ENCODE measurements at regions not wholly inside any gene's neighbourhood (a gene's known extent, or its start where the extent isn't known, plus 50 kb on each side); places are given as distances from the start of the nearest gene placed in this dataset.

GRCh38 chr1:88186911-88187310 is 497.2 kb upstream of the PKN2 start:
- TF ChIP-seq, protein P1, sequence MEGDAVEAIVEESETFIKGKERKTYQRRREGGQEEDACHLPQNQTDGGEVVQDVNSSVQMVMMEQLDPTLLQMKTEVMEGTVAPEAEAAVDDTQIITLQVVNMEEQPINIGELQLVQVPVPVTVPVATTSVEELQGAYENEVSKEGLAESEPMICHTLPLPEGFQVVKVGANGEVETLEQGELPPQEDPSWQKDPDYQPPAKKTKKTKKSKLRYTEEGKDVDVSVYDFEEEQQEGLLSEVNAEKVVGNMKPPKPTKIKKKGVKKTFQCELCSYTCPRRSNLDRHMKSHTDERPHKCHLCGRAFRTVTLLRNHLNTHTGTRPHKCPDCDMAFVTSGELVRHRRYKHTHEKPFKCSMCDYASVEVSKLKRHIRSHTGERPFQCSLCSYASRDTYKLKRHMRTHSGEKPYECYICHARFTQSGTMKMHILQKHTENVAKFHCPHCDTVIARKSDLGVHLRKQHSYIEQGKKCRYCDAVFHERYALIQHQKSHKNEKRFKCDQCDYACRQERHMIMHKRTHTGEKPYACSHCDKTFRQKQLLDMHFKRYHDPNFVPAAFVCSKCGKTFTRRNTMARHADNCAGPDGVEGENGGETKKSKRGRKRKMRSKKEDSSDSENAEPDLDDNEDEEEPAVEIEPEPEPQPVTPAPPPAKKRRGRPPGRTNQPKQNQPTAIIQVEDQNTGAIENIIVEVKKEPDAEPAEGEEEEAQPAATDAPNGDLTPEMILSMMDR (IDR thresholded peaks at IDR 0.05): no peak
- no peak for TF ChIP-seq ZFX (IDR thresholded peaks at IDR 0.05; ENCODE audit: borderline replicate concordance)
